NAMALWA (cell line): ENCODE measurements at regions not wholly inside any gene's neighbourhood (a gene's known extent, or its start where the extent isn't known, plus 50 kb on each side); places are given as distances from the start of the nearest gene placed in this dataset.

Experiments
- DNase-seq: peaks from one replicate; pipeline ENCODE4 v3.0.0-alpha.2; 2015; ENCODE audit warnings: low spot score

GRCh38 chr9:115169003-115169402 is 51.0 kb upstream of the TNC start:
- no peak for DNase-seq

- no peak for DNase-seq
Measured at GRCh38 chr9:115170358-115171073, 52.6 kb upstream of the TNC start.

- DNase-seq: no peak
Measured at GRCh38 chr9:115171921-115172388, 54.0 kb upstream of the TNC start.

- DNase-seq: no peak
Measured at GRCh38 chr9:115182264-115182663, 64.3 kb upstream of the TNC start.

- DNase-seq: no peak
Measured at GRCh38 chr9:115183436-115183835, 65.5 kb upstream of the TNC start.

GRCh38 chr9:115189686-115190085 is 71.7 kb upstream of the TNC start:
- DNase-seq: peak; percentile 43

GRCh38 chr9:115191667-115192066 is 73.7 kb upstream of the TNC start:
- peak; percentile 55 for DNase-seq

GRCh38 chr9:115192280-115192679 is 74.3 kb upstream of the TNC start:
- peak; percentile 29 for DNase-seq

GRCh38 chr9:115192835-115193525 is 75.0 kb upstream of the TNC start:
- peak; percentile 36 for DNase-seq

GRCh38 chr9:115193777-115194176 is 75.8 kb upstream of the TNC start:
- DNase-seq: no peak

GRCh38 chr9:115194216-115194615 is 76.3 kb upstream of the TNC start:
- DNase-seq: no peak

- no peak for DNase-seq
Measured at GRCh38 chr9:115195912-115196311, 78.0 kb upstream of the TNC start.

- DNase-seq: no peak
Measured at GRCh38 chr9:115196919-115197318, 79.0 kb upstream of the TNC start.

GRCh38 chr9:115198001-115198400 is 80.0 kb upstream of the TNC start:
- DNase-seq: no peak

- DNase-seq: no peak
Measured at GRCh38 chr9:115200711-115201505, 83.0 kb upstream of the TNC start.

- DNase-seq: no peak
Measured at GRCh38 chr9:115202181-115202580, 84.2 kb upstream of the TNC start.

GRCh38 chr9:115202960-115203751 is 85.2 kb upstream of the TNC start:
- DNase-seq: no peak

GRCh38 chr9:115204904-115205453 is 87.0 kb upstream of the TNC start:
- DNase-seq: no peak

- peak; percentile 37 for DNase-seq
Measured at GRCh38 chr9:115207003-115207836, 89.3 kb upstream of the TNC start.

GRCh38 chr9:115208501-115208900 is 90.5 kb upstream of the TNC start:
- DNase-seq: no peak
